ENCODE measurements at regions not wholly inside any gene's neighbourhood (a gene's known extent, or its start where the extent isn't known, plus 50 kb on each side); places are given as distances from the start of the nearest gene placed in this dataset.

GRCh38 chr1:55618199-55618598 lies 403.0 kb upstream of the USP24 start:
- TF ChIP-seq CTCF (IDR thresholded peaks at IDR 0.05), result no peak
- TF ChIP-seq POLR2A (IDR thresholded peaks at IDR 0.05), result no peak

Data from suprapubic skin (tissue), 3 donors.